HepG2 (cell line): ENCODE measurements at regions not wholly inside any gene's neighbourhood (a gene's known extent, or its start where the extent isn't known, plus 50 kb on each side); places are given as distances from the start of the nearest gene placed in this dataset.

ENCODE experiments used
- ATAC-seq: fragments of 200-7000 bp; cut with Tn5 transposase; 3 replicates; pipeline ENCODE4 v1.9.1; 2020; ENCODE audit warnings: mild to moderate bottlenecking, moderate library complexity
- BruUV-seq: library from RNA; stranded (reverse); fragments of 400-500 nt; replicated peaks from 2 replicates; lab custom pipeline; 2021; lab: Mats Ljungman, UMichigan
- CTCF ChIA-PET: fragments of 300-600 bp; formaldehyde crosslinking; extraction: SDS; loops from one replicate; lab custom pipeline; 2021; ENCODE audit warnings: low total read pairs, inconsistent platforms, low intra/inter-chr PET ratio; lab: Yijun Ruan, JAX
- POLR2A ChIA-PET: fragments of 350-600 bp; sonication (Branson Sonifier 250); formaldehyde crosslinking; loops from one replicate; lab custom pipeline; 2020; ENCODE audit warnings: antibody characterized with exemption, inconsistent platforms; lab: Yijun Ruan, JAX
- DNase-seq: peaks from one replicate; pipeline ENCODE4 v3.0.0-alpha.2; 2015; ENCODE audit warnings: low spot score
- FAIRE-seq: peaks from 3 replicates; lab custom pipeline; 2011; peaks lifted over from hg19 to GRCh38; lab: Jason Lieb, UNC
- H2AFZ ChIP-seq: one replicate; pipeline ENCODE4 v1.6.1; 2011; ENCODE audit warnings: low read length, inconsistent platforms
- H3K27ac ChIP-seq: fragments of 300-600 bp; 3 replicates; pipeline ENCODE4 v1.8.0; 2011; ENCODE audit warnings: mixed run types, mild to moderate bottlenecking, mixed read lengths, low read length, inconsistent platforms; ENCODE audit not compliant: insufficient read depth; ENCODE audit errors: extremely low read length
- H3K27me3 ChIP-seq, 2 experiments: fragments of 200-600 bp in 1 of 2; 2 replicates in 1 of 2; 3 replicates in 1 of 2; pipeline versions ENCODE4 v1.6.0 to v1.8.0; 2011; ENCODE audit warnings: low read length in 2 of 2, mild to moderate bottlenecking in 2 of 2, moderate library complexity in 2 of 2, inconsistent platforms in 1 of 2; ENCODE audit not compliant: insufficient read depth in 2 of 2, control insufficient read depth in 1 of 2
- H3K36me3 ChIP-seq, 2 experiments: fragments of 200-600 bp in 1 of 2; replicated peaks in 1 of 2; 2 replicates in 1 of 2; 3 replicates in 1 of 2; pipeline versions ENCODE4 v1.5.1 to v1.8.0; 2011; ENCODE audit warnings: low read length in 2 of 2, inconsistent platforms in 1 of 2; ENCODE audit not compliant: insufficient read depth in 2 of 2, control insufficient read depth in 1 of 2
- H3K4me1 ChIP-seq: 2 replicates; pipeline ENCODE4 v1.5.1; 2012; ENCODE audit warnings: low read length, inconsistent platforms; ENCODE audit not compliant: insufficient read depth
- H3K4me2 ChIP-seq: 2 replicates; pipeline ENCODE4 v1.6.0; 2011; ENCODE audit warnings: low read depth, low read length, inconsistent platforms
- H3K4me3 ChIP-seq, 3 experiments: fragments of 200-600 bp in 1 of 3; sonication (generic), shearing (Covaris generic) in 1 of 3; replicated peaks in 1 of 3; 2 replicates each; pipeline ENCODE4 v1.5.1; 2011 to 2016; ENCODE audit warnings: low read length in 3 of 3, inconsistent platforms in 2 of 3, low read depth in 2 of 3, mild to moderate bottlenecking in 2 of 3, control low read depth in 1 of 3, mixed read lengths in 1 of 3; ENCODE audit not compliant: insufficient read depth in 1 of 3
- H3K79me2 ChIP-seq: one replicate; pipeline ENCODE4 v1.6.1; 2011; ENCODE audit warnings: low read length, inconsistent platforms; ENCODE audit not compliant: insufficient read depth
- H3K9ac ChIP-seq: 2 replicates; pipeline ENCODE4 v1.6.0; 2011; ENCODE audit warnings: mild to moderate bottlenecking, low read depth, low read length, inconsistent platforms; ENCODE audit not compliant: insufficient read depth
- H3K9me3 ChIP-seq: 2 replicates; pipeline ENCODE4 v1.5.1; 2012; ENCODE audit warnings: mild to moderate bottlenecking, low read length
- H4K20me1 ChIP-seq: 2 replicates; pipeline ENCODE4 v1.6.0; 2011; ENCODE audit warnings: inconsistent platforms, mild to moderate bottlenecking, low read length, moderate library complexity; ENCODE audit not compliant: insufficient read depth
- DRAP1 ChIP-seq: IDR thresholded peaks from 2 replicates; pipeline ENCODE4 v1.6.1; 2016; ENCODE audit warnings: missing genetic modification reagents, missing compliant biosample characterization
- FIP1L1 ChIP-seq: fragments of 200-400 bp; formaldehyde crosslinking; IDR thresholded peaks from 2 replicates; pipeline ENCODE4 v1.6.1; 2018; ENCODE audit warnings: low read depth, mild to moderate bottlenecking, low read length, moderate library complexity, borderline replicate concordance; ENCODE audit not compliant: insufficient read depth
- GATAD1 ChIP-seq: IDR thresholded peaks from 2 replicates; pipeline ENCODE4 v1.6.1; 2016; ENCODE audit warnings: missing genetic modification reagents, missing compliant biosample characterization
- GTF2F1 ChIP-seq: fragments of 150-350 bp; IDR thresholded peaks from 2 replicates; pipeline ENCODE4 v1.6.1; 2014; ENCODE audit warnings: low read length
- HIVEP1 ChIP-seq: sonication (generic); formaldehyde crosslinking; IDR thresholded peaks from 2 replicates; pipeline ENCODE4 v1.4.0; 2020; ENCODE audit warnings: mild to moderate bottlenecking, missing genetic modification reagents
- HOXA5 ChIP-seq: sonication (generic); formaldehyde crosslinking; IDR thresholded peaks from 2 replicates; pipeline ENCODE4 v1.4.0; 2020; ENCODE audit warnings: missing genetic modification reagents
- MAX ChIP-seq: IDR thresholded peaks from 2 replicates; pipeline ENCODE4 v1.6.1; 2012; ENCODE audit warnings: inconsistent platforms
- NFIC ChIP-seq: IDR thresholded peaks from 2 replicates; pipeline ENCODE4 v1.6.1; 2012; ENCODE audit warnings: mild to moderate bottlenecking, low read length, inconsistent platforms
- SP1 ChIP-seq, 2 experiments: fragments of 450-650 bp in 1 of 2; sonication (generic) in 1 of 2; formaldehyde crosslinking in 1 of 2; IDR thresholded peaks; 2 replicates each; pipeline versions ENCODE4 v1.4.0 to v1.6.1; 2016 to 2020; ENCODE audit warnings: missing genetic modification reagents in 1 of 2
- SP140L ChIP-seq: sonication (generic); formaldehyde crosslinking; IDR thresholded peaks from 2 replicates; pipeline ENCODE4 v1.4.0; 2020; ENCODE audit warnings: missing genetic modification reagents, borderline replicate concordance
- TCF12 ChIP-seq, 2 experiments: fragments of 450-650 bp in 1 of 2; sonication (generic) in 1 of 2; formaldehyde crosslinking in 1 of 2; IDR thresholded peaks; 2 replicates each; pipeline versions ENCODE4 v1.6.1 to v1.8.0; 2017 to 2022; ENCODE audit warnings: antibody characterized with exemption in 1 of 2, mild to moderate bottlenecking in 1 of 2, missing genetic modification reagents in 1 of 2, moderate library complexity in 1 of 2
- TCF7L2 ChIP-seq: IDR thresholded peaks from 2 replicates; pipeline ENCODE4 v1.6.1; 2011; ENCODE audit warnings: mild to moderate bottlenecking, low read depth, low read length, moderate library complexity
- ZBTB43 ChIP-seq: sonication (generic); formaldehyde crosslinking; conservative IDR thresholded peaks from 2 replicates; pipeline ENCODE4 v1.4.0; 2020; ENCODE audit warnings: missing genetic modification reagents
- ZNF101 ChIP-seq: sonication (generic); formaldehyde crosslinking; IDR thresholded peaks from 2 replicates; pipeline ENCODE4 v1.4.0; 2020; ENCODE audit warnings: mild to moderate bottlenecking, low read depth, missing genetic modification reagents, borderline replicate concordance
- ZNF589 ChIP-seq: sonication (generic); formaldehyde crosslinking; conservative IDR thresholded peaks from 2 replicates; pipeline ENCODE4 v1.8.0; 2022; ENCODE audit warnings: mild to moderate bottlenecking, moderate library complexity, missing genetic modification reagents
- ZNF646 ChIP-seq: sonication (generic); formaldehyde crosslinking; IDR thresholded peaks from 2 replicates; pipeline ENCODE4 v1.9.0; 2021; ENCODE audit warnings: mild to moderate bottlenecking, missing genetic modification reagents
- ZNF720 ChIP-seq: sonication (generic); formaldehyde crosslinking; IDR thresholded peaks from 2 replicates; pipeline ENCODE4 v1.4.0; 2020; ENCODE audit warnings: missing genetic modification reagents
- ZNF766 ChIP-seq: sonication (generic); formaldehyde crosslinking; IDR thresholded peaks from 2 replicates; pipeline ENCODE4 v1.5.0; 2020; ENCODE audit warnings: missing genetic modification reagents, borderline replicate concordance
- WGBS: methylation state at CpG from one replicate; pipeline ENCODE4 v1.1.6; 2017; ENCODE audit warnings: low lambda C conversion rate; 5-methylcytosine and 5-hydroxymethylcytosine counted together
- in situ Hi-C: cut with HindIII; loops from 2 replicates; pipeline ENCODE4 v1.10.0; 2017; ENCODE audit warnings: low pct_unique_long_range_greater_than_20kb; ENCODE audit not compliant: extremely low pct_ligation_motif_present
- intact Hi-C: fragments of 100-400 bp; cut with micrococcal nuclease; formaldehyde crosslinking; loops from one replicate; pipeline ENCODE4 v1.10.0; 2022; ENCODE audit not compliant: unreplicated experiment

- Histone ChIP-seq H3K9ac (no peak overlapping the region), H3K27me3 (no peaks in the 10 kb centered on the region), H3K36me3 (no peaks in the 10 kb centered on the region), H3K4me2 (no peak overlapping the region), H2AFZ (no peak overlapping the region), H3K27ac (no peak overlapping the region), H3K79me2 (no peaks in the 10 kb centered on the region), H3K9me3 (no peaks in the 10 kb centered on the region), H3K4me1 (peaks cover 7% of the 10 kb centered on the region), H3K4me3 (no peak overlapping the region), H4K20me1 (no peaks in the 10 kb centered on the region)
- 54% methylated on average over 9 of the region's 9 CpGs for WGBS
- CTCF ChIA-PET = no interaction called here
- DNase-seq (no peak), FAIRE-seq (no peak), ATAC-seq (no peak)
- BruUV-seq = no TSS peak
- in situ Hi-C loops = no loop called here
- POLR2A ChIA-PET = no interaction called here
- intact Hi-C loops = no loop called here
- no peak for TF ChIP-seq ZNF646 (CRISPR knock-in tag)
- no peak for TF ChIP-seq ZNF101 (CRISPR knock-in tag)
- no peak for TF ChIP-seq SP140L (CRISPR knock-in tag)
- no peak for TF ChIP-seq GTF2F1
- TF ChIP-seq DRAP1 (CRISPR knock-in tag) = no peak
- TF ChIP-seq HIVEP1 = no peak
- TF ChIP-seq SP1 (IDR thresholded peaks at IDR 0.05) = no peak
- TF ChIP-seq SP1 (CRISPR knock-in tag; IDR thresholded peaks at IDR 0.05) = no peak
- TF ChIP-seq TCF12 (IDR thresholded peaks at IDR 0.05) = no peak
- TF ChIP-seq TCF12 (CRISPR knock-in tag; IDR thresholded peaks at IDR 0.05) = no peak
- TF ChIP-seq FIP1L1 = no peak
- TF ChIP-seq NFIC = no peak
- no peak for TF ChIP-seq ZBTB43 (CRISPR knock-in tag)
- TF ChIP-seq ZNF589 (CRISPR knock-in tag) = no peak
- TF ChIP-seq HOXA5 (CRISPR knock-in tag) = no peak
- no peak for TF ChIP-seq MAX
- TF ChIP-seq ZNF766 (CRISPR knock-in tag) = no peak
- no peak for TF ChIP-seq ZNF720 (CRISPR knock-in tag)
- TF ChIP-seq TCF7L2 = no peak
- TF ChIP-seq GATAD1 = no peak
Observed at GRCh38 chr7:26011039-26011696, 140.8 kb upstream of the NFE2L3 start.
